OCI-LY7 (cell line): ENCODE measurements at regions not wholly inside any gene's neighbourhood (a gene's known extent, or its start where the extent isn't known, plus 50 kb on each side); places are given as distances from the start of the nearest gene placed in this dataset.

Source experiments
- EZH2phosphoT487 ChIP-seq: fragments of 200-600 bp; sonication (generic); IDR thresholded peaks from 2 replicates; pipeline ENCODE4 v1.6.1; 2018; ENCODE audit warnings: low read depth, borderline replicate concordance, mild to moderate bottlenecking, mixed run types, antibody characterized with exemption, low read length, moderate library complexity, mixed read lengths
- TF ChIP-seq, protein P1 (sequence below): fragments of 200-600 bp; sonication (generic); conservative IDR thresholded peaks from 2 replicates; pipeline ENCODE4 v1.5.1; 2014; ENCODE audit warnings: mild to moderate bottlenecking, antibody characterized with exemption, low read length, moderate library complexity, mixed read lengths

DNA sequence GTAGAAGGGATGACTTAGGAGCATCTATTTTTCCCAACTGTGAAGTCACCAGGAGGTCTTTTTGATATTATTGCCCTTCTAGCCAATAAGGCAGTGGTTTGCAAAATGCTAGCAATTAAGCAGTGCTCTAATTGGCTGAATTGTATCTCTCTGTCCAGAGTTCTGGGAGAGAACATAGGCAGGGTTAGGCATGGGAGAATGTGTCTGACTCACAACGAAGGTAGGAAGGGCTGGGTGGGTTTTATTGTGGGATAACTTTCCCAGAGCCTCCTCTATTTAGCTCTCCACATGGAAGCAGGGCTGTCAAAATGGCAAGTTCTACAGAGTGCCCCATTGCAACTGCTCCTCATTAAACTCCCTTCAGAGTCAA lies 415.9 kb upstream of the CADM1 start:
- TF ChIP-seq, protein P1, sequence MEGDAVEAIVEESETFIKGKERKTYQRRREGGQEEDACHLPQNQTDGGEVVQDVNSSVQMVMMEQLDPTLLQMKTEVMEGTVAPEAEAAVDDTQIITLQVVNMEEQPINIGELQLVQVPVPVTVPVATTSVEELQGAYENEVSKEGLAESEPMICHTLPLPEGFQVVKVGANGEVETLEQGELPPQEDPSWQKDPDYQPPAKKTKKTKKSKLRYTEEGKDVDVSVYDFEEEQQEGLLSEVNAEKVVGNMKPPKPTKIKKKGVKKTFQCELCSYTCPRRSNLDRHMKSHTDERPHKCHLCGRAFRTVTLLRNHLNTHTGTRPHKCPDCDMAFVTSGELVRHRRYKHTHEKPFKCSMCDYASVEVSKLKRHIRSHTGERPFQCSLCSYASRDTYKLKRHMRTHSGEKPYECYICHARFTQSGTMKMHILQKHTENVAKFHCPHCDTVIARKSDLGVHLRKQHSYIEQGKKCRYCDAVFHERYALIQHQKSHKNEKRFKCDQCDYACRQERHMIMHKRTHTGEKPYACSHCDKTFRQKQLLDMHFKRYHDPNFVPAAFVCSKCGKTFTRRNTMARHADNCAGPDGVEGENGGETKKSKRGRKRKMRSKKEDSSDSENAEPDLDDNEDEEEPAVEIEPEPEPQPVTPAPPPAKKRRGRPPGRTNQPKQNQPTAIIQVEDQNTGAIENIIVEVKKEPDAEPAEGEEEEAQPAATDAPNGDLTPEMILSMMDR = no peak
- no peak for TF ChIP-seq EZH2phosphoT487
